DOHH2 (cell line): ENCODE measurements at regions not wholly inside any gene's neighbourhood (a gene's known extent, or its start where the extent isn't known, plus 50 kb on each side); places are given as distances from the start of the nearest gene placed in this dataset.

Source experiments
- CTCF ChIP-seq: fragments of 200-600 bp; sonication (generic); IDR thresholded peaks from one replicate; pipeline ENCODE4 v1.5.1; 2014; ENCODE audit warnings: antibody characterized with exemption, mild to moderate bottlenecking, low read depth, low read length; ENCODE audit not compliant: poor library complexity, severe bottlenecking
- EZH2phosphoT487 ChIP-seq: fragments of 200-600 bp; sonication (generic); IDR thresholded peaks from 2 replicates; pipeline ENCODE4 v1.6.1; 2017; ENCODE audit warnings: borderline replicate concordance, mild to moderate bottlenecking, antibody characterized with exemption, low read length, moderate library complexity, mixed read lengths

- TF ChIP-seq CTCF (no peak), EZH2phosphoT487 (no peak)
These were observed 135.3 kb upstream of the SLC1A4 start for GRCh38 chr2:64853894-64854293.
